PC-9 (cell line): ENCODE measurements at regions not wholly inside any gene's neighbourhood (a gene's known extent, or its start where the extent isn't known, plus 50 kb on each side); places are given as distances from the start of the nearest gene placed in this dataset.

Experiments
- EZH2 ChIP-seq: fragments of 200-600 bp; sonication (generic); IDR thresholded peaks from 2 replicates; pipeline ENCODE4 v1.8.0; 2017; ENCODE audit warnings: antibody characterized with exemption, low read depth
- TF ChIP-seq, protein P1 (sequence below): fragments of 200-600 bp; sonication (generic); conservative IDR thresholded peaks from 2 replicates; pipeline ENCODE4 v1.6.1; 2017; ENCODE audit warnings: mixed run types, antibody characterized with exemption, mild to moderate bottlenecking, moderate library complexity

- TF ChIP-seq EZH2 = no peak
- TF ChIP-seq, protein P1, sequence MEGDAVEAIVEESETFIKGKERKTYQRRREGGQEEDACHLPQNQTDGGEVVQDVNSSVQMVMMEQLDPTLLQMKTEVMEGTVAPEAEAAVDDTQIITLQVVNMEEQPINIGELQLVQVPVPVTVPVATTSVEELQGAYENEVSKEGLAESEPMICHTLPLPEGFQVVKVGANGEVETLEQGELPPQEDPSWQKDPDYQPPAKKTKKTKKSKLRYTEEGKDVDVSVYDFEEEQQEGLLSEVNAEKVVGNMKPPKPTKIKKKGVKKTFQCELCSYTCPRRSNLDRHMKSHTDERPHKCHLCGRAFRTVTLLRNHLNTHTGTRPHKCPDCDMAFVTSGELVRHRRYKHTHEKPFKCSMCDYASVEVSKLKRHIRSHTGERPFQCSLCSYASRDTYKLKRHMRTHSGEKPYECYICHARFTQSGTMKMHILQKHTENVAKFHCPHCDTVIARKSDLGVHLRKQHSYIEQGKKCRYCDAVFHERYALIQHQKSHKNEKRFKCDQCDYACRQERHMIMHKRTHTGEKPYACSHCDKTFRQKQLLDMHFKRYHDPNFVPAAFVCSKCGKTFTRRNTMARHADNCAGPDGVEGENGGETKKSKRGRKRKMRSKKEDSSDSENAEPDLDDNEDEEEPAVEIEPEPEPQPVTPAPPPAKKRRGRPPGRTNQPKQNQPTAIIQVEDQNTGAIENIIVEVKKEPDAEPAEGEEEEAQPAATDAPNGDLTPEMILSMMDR = no peak
Observed at GRCh38 chr7:24477398-24478136, 95.7 kb upstream of the PALS2 start.
